Inflammatory macrophage (primary cell): ENCODE measurements at regions not wholly inside any gene's neighbourhood (a gene's known extent, or its start where the extent isn't known, plus 50 kb on each side); places are given as distances from the start of the nearest gene placed in this dataset.
A peak's percentile ranks its signal among the peaks of the same experiment; 100 is the strongest.

Source experiments
- DNase-seq, 2 donors: peaks; one replicate each; pipeline ENCODE4 v3.0.0-alpha.2; 2020 to 2022

DNA sequence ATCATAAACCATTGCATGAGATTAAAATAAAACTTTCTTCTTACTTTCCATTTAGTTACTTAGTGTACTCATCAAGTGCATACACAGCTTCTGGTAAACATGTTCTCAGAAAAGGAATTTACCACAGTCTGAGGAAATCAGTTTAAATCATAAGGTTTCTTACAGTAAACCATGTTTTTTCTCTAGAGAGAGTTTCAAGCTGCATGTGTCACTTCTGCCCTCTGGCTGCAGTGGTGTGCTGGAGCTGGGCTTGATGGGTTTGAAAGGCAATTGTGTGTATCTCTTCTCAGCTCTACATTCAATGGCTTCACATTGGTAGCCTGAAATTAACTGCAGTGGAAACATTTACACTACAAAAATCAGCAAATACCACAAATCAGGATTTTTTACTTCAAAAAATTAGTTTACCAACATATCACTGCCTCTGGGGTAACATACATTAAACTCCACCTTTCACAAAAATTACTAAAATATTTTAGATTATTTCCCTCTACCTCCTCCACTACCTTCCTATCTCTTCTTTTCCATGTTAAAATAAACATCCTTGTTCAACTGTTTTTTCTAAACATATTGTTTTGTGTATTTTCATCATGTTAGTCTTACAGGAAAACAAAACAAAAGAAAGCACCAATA lies 414.3 kb downstream of the ANXA1 start:
- peak; percentile 14 to 56 for DNase-seq

DNA sequence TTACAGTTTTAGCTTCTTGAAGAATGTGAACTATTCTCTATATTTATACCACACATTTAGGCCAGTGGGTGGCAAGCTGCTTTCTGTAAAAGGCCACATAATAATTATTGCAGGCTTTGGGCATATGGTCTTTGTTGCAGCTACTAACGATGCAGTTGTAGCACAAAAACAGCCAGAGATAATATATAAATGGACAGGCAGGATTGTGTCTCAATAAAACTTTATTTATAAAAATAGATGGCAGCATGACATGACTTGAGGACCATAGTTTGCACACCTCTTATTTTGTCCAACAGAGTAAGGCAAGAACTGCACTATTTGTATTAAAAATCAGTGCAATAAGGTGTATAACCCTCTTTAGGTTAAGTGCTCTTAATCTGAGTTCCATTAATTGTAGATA lies 415.0 kb downstream of the ANXA1 start:
- DNase-seq = no peak

DNA sequence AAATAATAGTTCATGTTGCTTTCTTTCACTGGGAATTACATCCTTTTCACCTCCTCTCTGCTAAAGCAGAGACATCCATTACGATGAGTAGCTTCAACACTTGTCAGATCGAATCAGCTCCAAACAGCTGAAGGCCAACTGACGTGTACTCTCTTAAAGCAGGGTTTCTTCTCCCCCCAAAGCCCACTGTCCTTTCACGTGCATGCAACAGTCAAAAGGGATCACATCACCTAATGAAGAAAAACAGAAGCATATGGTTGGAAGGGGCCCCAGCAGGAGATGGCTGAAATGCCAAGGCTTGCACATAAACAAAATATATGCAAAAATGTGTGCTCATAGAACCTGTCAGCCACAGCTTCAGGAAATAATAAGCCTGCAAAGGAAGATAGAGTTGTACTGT lies 421.6 kb downstream of the ANXA1 start:
- DNase-seq = no peak

DNA sequence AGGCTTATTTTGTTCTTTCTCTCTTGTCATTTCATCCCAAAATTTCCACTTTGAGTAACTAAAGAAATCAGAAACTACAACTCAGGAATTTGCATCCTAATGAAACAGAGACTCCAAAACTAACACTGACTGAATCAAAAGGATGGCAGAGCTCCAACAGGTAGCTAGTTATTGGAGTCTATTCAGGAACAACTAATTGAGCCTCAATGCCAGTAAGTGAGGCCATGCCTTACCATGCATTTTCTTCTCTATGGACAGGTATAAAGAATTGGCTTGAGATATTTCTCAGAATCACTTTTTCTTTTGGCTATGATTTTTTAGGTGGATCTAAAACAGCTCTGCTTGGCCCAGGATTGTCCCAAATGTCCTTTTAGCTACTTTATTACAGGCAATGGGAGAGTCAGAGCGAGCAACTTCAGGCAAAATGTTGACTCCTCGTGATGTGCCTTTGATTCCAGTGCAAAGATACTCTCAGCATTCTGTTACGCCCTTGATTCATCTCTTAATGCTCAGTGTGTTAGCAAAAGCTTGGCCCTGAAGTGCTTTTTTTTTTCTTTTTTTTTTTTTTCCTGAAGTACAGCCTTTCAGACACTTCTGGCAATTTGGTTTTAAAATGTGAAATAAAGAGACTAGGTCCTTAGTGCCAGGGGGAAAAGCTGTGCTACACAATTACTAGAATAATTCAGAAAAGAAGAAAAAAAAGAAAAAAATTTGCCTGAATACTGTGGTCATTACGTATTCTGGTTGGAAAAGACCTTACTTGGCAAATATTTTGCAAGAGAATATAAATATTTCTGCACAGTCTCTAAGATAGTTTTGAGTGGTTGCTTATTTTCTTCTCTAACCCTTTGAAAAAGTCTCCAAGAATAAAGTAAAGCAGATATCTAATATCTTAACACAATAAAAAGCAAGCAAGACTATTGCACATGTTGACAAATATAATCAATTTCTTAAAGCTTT lies 423.7 kb downstream of the ANXA1 start:
- DNase-seq = no peak

DNA sequence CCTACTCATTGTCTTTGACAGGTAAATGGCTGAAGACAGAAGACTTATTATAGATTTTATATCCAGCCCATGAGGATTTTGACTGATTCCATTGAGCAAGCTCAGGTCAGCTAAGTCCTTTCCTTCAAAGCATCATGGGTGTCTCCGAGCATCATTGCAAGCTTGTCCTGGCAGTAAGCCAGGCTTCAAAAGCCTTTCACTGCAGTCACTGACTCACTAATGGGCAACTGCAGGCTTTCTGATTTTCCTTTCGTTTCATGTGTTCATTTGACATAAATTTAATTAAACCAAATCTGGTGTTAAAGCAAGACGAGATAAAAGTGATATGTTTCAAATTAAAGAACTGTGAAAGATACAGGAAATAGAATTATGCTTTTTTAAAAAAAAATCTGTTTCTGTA lies 426.2 kb downstream of the ANXA1 start:
- no peak for DNase-seq

DNA sequence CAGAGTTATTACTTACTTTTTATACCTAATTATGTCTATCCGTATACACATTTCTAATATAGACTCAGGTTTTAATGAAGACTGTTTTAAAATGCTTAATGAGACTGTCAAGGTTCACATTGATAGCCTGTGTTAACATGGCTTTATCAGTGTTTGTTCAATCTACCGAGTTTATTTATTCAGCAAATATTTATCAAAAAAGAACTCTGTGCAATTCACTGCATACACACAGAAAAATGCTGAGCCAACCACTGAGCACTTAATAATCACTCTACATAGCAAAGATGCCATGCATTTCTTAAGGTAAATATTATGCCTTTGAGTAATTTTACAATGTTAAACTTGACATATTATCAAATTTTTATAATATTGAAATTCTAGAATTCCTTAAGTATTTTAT lies 428.2 kb downstream of the ANXA1 start:
- DNase-seq = no peak

DNA sequence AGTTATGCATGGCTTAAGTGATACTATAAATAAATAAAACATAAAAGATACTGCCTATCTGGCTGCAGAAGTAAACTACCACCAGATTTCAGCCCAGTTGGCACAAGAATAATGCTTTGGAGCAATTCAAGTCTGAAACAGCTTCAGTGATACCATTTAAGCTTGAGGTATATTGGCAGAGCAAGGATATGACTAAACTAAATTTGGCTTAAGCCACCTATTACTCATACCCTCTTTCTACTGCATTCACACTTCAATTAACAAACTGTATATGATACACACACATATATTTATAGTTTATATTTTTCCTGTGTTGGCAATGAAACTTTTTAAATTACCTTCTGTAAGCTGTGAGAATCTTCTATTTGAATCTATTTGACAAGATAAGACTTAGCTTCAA lies 431.9 kb downstream of the ANXA1 start:
- no peak for DNase-seq

DNA sequence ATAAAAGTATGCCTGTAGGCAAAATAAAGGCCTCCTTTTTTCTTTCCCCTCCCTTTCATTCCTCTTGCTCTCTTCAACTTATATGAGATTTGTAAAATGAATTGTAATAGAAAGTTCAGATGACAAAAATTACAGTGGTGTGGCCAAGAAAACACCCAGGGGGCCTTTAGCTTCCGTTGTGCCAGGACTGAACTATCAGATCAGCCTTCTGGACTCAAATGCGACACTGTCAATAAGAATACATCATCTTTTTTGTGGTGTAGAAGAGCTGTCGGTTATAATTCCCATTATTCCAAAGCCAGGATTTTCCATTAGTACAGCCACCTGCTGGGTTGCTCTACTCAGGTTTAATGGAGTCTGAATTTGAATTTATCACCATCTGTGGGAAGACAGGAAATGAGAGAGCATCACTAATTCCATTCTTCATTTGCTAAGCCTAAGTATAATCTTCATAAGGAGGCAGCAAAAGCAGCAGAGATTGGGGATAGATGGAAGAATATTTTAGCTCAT lies 443.4 kb downstream of the ANXA1 start:
- no peak for DNase-seq

DNA sequence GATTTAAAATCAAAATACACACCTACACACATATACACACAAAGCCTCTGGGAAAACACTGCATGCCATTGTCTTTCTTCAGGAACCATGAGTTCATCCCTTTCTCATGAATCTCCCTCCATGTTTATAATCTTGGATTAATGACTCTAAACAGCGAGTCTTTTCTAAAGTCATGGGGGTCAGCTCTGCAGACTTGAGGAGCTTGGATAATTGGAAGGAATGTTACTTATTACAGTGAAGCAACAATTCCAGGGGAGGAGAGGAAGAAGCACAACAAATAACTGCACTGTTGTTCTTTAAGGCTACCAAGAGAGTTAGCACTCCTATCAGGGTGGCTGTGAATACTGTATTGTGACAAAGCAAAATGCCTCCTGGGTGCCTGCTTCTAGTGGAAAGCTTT lies 444.7 kb downstream of the ANXA1 start:
- no peak for DNase-seq

DNA sequence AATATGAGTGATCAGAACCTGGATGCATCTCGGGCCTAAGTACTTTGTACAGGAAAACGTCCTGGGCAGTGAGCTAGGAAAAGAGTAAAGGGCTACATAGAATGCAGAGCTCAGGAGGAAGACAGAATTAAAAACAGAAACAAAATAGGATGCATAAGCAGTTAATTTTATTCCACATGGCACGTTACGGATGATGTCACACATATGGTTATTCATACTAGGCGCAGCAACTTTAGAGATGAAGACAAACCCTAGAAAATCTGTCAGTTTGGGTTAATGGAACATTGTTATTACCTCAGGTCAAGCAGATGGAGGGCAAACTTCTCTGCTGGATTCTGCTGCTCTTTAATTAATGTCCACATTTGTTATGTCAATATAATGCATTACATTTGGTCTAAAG lies 445.4 kb downstream of the ANXA1 start:
- DNase-seq = no peak

DNA sequence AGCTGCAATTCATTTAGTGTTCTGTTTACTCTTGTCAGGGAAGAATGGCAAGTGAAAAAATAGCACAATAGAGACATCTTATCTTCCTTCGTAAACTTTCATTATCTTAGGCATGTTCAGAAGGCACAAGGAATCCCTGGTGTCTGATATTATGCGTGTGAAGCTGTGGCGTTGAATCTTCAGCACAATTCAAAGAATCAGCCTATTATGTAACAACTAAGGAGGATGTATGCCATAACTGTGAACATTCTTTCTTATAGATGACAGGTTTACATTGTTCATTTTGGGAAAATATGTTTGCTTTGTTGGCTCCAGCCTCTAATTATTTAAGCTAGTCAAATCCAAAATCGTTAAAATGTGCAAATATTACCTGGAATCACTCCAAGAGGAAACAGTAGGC lies 446.1 kb downstream of the ANXA1 start:
- no peak for DNase-seq

DNA sequence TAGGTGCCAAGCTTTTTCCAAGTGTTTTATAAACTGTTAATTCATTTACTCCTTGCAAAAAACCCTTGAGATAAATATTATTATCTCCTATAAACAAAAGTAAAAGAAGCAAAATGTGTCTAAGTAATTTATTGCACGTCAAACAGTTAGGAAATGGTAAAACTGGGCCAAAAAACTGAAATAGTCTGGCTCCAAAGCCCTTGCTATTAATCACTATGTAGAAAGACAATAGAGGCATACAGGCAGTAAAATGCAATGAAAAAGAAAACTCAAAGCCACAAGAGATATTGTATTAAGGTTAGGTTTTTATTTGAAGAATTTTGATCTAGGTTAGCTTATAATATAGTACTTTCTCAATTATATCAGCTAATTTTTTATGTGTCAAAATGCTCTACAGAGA lies 457.7 kb downstream of the ANXA1 start:
- no peak for DNase-seq

DNA sequence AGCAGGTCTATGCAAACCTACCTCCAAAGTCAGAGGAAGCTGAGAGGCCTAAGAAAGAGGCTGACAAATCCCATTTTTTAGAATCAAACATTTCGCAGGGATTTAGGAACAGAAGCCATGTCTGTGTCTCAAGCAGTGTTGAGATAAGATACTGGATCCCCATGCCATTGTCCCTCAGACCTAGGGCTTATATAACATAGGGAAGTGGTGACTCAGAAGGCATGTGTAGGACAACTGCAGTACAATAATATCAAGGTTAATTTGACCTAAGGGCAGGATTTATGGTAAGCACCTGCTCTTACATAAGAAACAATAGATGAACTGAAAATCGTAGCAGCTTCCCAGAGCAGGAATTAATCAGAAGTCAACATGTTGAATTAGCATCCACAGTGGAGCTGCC lies 459.4 kb downstream of the ANXA1 start:
- DNase-seq = no peak

DNA sequence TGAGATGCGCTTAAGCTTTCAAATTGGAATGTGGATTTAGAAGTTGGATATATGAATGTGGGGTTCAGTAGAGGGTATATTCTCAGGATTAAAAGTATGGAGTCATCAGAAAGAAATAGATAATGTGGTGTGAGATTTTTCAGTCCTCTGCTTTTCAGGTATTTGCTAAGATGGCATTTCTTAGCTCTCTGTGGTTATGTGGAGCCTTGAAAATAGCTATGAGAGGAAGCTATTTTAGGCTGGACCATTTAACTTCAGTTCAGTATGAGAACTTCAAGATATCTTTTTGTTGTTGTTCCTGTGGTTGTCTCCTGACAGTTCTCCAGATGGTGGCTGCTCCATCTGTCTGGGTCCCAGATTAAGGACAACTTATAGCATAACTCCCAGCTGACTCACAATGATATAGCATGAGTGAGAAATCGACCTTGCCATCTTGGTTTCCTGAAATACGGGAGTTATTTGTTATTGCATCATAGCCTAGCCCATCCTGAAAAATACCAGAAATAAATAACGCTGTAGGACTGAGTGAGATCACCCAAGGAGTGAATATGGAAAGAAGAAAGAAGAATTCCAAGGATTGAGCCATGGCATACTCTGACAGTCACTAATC lies 461.5 kb downstream of the ANXA1 start:
- no peak for DNase-seq

DNA sequence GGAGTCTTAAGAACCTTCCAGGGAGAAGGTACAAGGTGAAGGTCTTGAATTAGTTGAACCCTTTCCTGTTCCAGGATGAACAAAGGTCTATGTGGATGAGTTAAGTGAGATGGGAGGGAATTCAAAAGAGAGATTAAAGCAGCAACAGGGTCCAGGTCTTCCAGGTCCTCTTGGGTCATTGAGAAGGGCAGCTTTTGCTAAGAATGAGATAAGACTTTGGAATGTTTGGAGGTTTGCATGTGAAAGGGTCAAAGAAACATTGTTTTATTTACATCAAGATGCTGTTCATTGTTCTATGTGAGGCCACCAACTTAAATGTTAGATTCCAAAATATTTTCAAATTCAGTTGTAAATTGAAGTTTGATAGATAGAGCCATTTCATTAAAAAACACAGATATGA lies 463.9 kb downstream of the ANXA1 start:
- DNase-seq = no peak

DNA sequence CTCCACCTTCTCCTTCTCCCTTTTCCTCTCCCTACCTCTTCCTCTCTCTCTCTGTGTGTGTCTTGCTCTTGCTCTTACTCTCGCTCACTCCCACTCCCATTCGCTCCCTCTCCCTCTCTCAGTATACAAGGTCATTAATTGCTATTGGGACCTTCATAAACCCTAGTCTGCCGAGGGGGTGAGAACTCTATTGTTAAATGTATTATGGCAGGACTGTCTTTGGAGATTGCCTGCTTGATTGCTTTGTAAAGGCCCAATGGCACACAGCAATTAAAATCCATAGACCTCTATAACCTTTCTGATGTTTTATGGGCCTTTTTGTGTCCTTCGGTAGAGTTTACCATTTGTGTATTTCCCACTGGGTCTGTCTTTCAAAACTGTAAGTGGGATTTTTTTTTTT lies 465.9 kb downstream of the ANXA1 start:
- no peak for DNase-seq

DNA sequence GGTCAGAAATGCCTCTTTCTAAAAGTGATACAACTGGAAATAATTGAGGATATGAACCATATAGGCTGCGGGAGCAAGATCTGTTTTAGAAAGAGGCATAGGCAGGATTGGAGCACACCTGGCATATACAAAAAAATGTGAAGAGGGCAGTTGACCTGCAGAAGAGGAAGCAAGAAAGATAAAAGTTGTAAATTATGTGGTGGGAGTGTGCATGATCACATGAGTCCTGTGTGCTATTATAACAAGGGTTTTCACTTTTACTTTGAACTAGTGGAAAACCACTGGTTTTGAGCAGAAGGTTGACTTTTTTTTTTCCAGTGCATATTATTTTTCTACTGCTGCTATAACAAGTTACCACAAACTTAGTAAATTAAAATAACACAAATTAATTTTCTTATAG lies 489.3 kb downstream of the ANXA1 start:
- no peak for DNase-seq

DNA sequence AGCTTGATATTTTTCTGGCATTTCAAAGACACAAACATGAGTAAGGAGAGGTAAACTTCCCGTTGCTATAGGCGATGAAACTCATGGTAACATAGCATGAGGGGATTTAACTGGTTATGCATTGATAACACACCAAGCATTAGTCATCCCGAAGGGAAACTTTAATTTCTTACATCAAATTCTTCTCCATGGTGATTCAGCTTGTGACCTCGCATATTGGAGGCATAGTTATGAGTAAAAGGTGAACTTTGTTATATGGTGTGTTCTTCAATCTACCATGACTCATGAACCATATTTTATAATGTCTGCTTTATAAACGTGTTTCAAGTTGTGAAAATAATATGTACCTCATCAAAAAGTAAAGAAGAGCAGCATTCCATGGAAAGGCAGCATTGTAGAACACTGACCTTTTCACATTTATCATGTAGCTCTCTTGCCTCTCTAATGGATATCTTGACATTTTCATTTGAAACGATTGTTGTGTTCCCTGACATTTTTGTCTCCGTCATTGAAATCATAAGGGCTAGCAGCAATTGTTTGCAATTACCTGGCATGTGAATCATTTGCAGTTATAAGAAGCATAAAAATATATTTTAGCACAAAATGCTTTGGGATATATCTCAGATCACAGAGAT lies 491.8 kb downstream of the ANXA1 start:
- no peak for DNase-seq

DNA sequence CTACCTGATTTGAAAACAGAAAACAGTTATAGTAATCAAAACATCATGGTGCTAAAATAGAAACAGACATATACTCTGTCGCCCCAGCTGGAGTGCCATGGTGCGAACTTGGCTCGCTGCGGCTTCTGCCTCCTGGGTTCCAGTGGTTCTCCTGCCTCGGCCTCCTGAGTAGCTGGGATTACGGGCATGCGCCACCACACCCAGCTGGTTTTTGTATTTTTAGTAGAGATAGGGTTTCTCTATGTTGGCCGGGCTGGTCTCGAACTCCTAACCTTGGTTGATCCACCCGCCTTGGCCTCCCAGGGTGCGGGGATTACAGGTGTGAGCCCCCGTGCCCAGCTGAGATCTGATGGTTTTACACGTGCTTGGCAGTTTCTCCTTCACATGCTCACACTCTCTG lies 495.9 kb downstream of the ANXA1 start:
- no peak for DNase-seq

DNA sequence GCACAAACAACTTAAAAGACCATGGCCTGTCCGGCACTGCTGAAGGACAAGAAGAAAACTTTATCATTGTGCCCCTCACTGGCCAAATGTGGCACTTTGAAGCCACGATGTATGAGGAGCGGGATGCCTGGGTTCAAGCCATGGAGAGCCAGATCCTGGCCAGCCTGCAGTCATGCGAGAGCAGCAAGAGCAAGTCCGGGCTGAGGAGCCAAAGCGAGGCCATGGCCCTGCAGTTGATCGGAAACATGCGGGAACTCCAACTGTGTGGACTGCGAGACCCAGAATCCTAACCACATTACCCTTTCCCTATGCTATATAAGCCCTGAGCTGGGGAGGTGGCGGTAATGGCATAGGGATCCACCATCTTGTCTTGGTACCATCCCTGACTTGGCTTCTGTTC lies 497.9 kb downstream of the ANXA1 start:
- DNase-seq = no peak

DNA sequence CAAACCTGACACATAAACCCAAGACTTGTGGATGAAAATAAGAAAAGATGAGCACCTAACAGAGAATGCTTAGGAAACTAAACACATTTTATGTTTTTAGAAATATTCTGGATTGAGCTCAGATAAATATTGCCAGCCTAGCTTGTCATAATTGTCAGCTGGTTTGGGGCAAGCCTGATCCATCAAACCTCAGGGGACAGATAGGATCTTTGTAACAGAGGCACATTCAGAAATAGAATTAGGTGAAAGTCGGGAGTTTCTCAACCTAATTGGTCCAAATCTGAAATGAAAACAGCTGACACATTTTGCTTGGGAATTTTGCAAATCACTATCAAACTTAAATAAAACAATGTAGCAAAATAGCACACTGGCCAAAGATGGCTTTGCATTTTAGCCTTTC lies 503.7 kb downstream of the ANXA1 start:
- DNase-seq = no peak

DNA sequence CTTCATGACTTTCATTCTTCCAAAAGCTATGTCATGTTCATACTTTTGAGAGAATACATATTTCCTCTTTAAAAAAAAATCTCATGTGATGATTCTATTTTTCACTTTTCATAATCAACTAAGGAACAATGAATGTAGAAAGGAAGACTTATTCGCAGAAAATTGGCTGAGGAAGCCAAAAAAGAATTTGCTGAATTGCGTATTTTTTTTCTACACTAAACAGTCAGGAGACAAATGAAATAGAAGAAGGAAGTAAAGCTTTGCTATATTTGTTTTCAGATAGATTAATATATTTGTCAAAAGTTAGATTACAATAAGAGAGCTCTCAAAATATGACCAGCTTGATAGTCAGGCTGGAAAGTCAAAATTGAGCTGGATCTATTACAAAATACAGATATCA lies 504.2 kb downstream of the ANXA1 start:
- DNase-seq = no peak

DNA sequence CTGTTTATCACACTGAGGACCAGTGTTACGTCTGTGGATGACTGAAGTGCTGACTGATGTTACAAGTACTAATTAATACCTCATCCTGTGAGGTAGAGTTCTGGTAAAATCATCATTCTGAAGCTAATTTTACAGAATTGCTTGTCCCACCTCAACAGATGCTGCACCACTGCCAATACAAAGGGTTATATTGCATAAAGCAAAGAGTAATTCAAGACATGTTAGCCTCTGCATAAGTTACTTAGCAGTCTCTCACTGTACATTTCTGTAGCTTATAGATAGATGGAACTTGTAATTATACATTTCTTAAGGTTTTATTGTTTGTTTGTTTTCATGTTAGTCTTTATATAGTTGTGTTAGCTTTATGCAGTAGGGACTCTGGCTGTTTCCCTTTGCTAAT lies 513.6 kb downstream of the ANXA1 start:
- no peak for DNase-seq
